Keratinocyte (primary cell): ENCODE measurements at regions not wholly inside any gene's neighbourhood (a gene's known extent, or its start where the extent isn't known, plus 50 kb on each side); places are given as distances from the start of the nearest gene placed in this dataset.

Experiments
- EZH2 ChIP-seq: IDR thresholded peaks from one replicate; pipeline ENCODE4 v1.6.1; 2012; ENCODE audit warnings: inconsistent platforms, mild to moderate bottlenecking, low read length, moderate library complexity
- TF ChIP-seq, protein P1 (sequence below), 3 experiments: IDR thresholded peaks in 1 of 3; conservative IDR thresholded peaks in 1 of 3; optimal IDR thresholded peaks in 1 of 3; 2 replicates in 2 of 3; 3 replicates in 1 of 3; pipeline versions ENCODE3 to v1.5.1; 2011; ENCODE audit warnings: low read length in 3 of 3, mild to moderate bottlenecking in 3 of 3, moderate library complexity in 2 of 3, control low read depth in 1 of 3, inconsistent platforms in 1 of 3; ENCODE audit not compliant: insufficient read depth in 2 of 3; ENCODE audit errors: extremely low read depth in 1 of 3

DNA sequence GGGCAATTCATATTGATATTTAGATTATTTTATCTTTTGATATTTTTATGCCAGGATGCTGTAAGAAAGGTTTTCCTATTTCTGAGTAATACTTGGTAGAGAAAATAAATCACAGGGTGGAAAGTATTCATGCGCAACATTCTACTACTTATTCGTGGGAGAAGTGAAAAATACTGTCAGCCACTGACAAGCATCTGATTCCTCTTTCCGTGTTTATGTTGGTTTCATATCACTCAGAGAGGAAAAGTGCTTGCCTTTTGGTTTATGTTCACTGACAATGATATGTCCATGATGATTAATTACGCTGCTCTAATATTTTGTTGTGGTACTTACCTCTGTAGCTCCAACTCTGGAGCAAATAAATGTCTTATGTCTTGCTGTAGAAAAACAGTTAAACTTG lies 429.4 kb downstream of the EDEM1 start:
- TF ChIP-seq, protein P1, sequence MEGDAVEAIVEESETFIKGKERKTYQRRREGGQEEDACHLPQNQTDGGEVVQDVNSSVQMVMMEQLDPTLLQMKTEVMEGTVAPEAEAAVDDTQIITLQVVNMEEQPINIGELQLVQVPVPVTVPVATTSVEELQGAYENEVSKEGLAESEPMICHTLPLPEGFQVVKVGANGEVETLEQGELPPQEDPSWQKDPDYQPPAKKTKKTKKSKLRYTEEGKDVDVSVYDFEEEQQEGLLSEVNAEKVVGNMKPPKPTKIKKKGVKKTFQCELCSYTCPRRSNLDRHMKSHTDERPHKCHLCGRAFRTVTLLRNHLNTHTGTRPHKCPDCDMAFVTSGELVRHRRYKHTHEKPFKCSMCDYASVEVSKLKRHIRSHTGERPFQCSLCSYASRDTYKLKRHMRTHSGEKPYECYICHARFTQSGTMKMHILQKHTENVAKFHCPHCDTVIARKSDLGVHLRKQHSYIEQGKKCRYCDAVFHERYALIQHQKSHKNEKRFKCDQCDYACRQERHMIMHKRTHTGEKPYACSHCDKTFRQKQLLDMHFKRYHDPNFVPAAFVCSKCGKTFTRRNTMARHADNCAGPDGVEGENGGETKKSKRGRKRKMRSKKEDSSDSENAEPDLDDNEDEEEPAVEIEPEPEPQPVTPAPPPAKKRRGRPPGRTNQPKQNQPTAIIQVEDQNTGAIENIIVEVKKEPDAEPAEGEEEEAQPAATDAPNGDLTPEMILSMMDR (optimal IDR thresholded peaks at IDR 0.05 in 1 of 3, IDR thresholded peaks at IDR 0.05 in 1 of 3, conservative IDR thresholded peaks at IDR 0.05 in 1 of 3; ENCODE audit: extremely low read depth in 1 of 3, insufficient read depth in 2 of 3, low read length in 3 of 3): no peak
- TF ChIP-seq EZH2: no peak
